Activated CD8-positive, alpha-beta T cell treated with anti-CD3 and anti-CD28 coated beads, Interleukin-2, amount 10 ng/mL, durations not matched to agents 7 days and 5 days (primary cell): ENCODE measurements at regions not wholly inside any gene's neighbourhood (a gene's known extent, or its start where the extent isn't known, plus 50 kb on each side); places are given as distances from the start of the nearest gene placed in this dataset.
"Not testable (repeated sequence)": the region's sequence is repeated elsewhere in the genome, so short reads cannot be mapped to it uniquely, and the experiment has no call there.

Experiments
- ATAC-seq: fragments of 150-1000 bp; cut with Tn5 transposase; one replicate; pipeline ENCODE4 v1.10.0; 2021; ENCODE audit warnings: moderate library complexity
- CTCF ChIA-PET: fragments of 350-600 bp; sonication (Branson Sonifier 250); formaldehyde crosslinking; loops from one replicate; lab custom pipeline; 2021; ENCODE audit warnings: antibody characterized with exemption; lab: Charles Lee
- POLR2A ChIA-PET: fragments of 350-600 bp; sonication (Branson Sonifier 250); formaldehyde crosslinking; loops from one replicate; lab custom pipeline; 2021; ENCODE audit warnings: antibody characterized with exemption; lab: Charles Lee
- DNase-seq: peaks from one replicate; pipeline ENCODE4 v3.0.0-alpha.2; 2020
- H3K27ac Mint-ChIP-seq: one replicate; pipeline ENCODE4 v1.8.0; 2021; ENCODE audit warnings: mild to moderate bottlenecking, mixed read lengths
- H3K27me3 Mint-ChIP-seq: one replicate; pipeline ENCODE4 v1.8.0; 2021; ENCODE audit warnings: low read depth, mixed read lengths
- H3K36me3 Mint-ChIP-seq: one replicate; pipeline ENCODE4 v1.8.0; 2021; ENCODE audit warnings: low read depth, mixed read lengths
- H3K4me1 Mint-ChIP-seq: one replicate; pipeline ENCODE4 v1.8.0; 2021; ENCODE audit warnings: low read depth, mixed read lengths
- H3K4me3 Mint-ChIP-seq: one replicate; pipeline ENCODE4 v1.8.0; 2021; ENCODE audit warnings: mild to moderate bottlenecking, mixed read lengths
- H3K9me3 Mint-ChIP-seq: one replicate; pipeline ENCODE4 v1.8.0; 2022; ENCODE audit warnings: mixed read lengths; ENCODE audit not compliant: insufficient read depth

- POLR2A ChIA-PET: no interaction called here
- no peaks in the 10 kb centered on the region for H3K36me3 Mint-ChIP-seq
- no peaks in the 10 kb centered on the region for H3K27me3 Mint-ChIP-seq
- H3K9me3 Mint-ChIP-seq: peaks cover 6% of the 10 kb centered on the region
- H3K27ac Mint-ChIP-seq: no peak overlapping the region
- DNase-seq (no peak), ATAC-seq (no peak)
- CTCF ChIA-PET: no interaction called here
- no peak overlapping the region for H3K4me3 Mint-ChIP-seq
- no peaks in the 10 kb centered on the region for H3K4me1 Mint-ChIP-seq
Observed at GRCh38 chrX:830532-830931, 199.9 kb downstream of the SHOX start.

- no peaks in the 10 kb centered on the region for H3K4me1 Mint-ChIP-seq
Observed at GRCh38 chrX:829145-829544, 198.6 kb downstream of the SHOX start.

GRCh38 chrX:828411-828959 lies 197.9 kb downstream of the SHOX start:
- ChIA-PET CTCF (no interaction called here), POLR2A (no interaction called here)
- H3K9me3 Mint-ChIP-seq: peaks cover 6% of the 10 kb centered on the region
- no peak for ATAC-seq
- DNase-seq: no peak
- no peaks in the 10 kb centered on the region for H3K27me3 Mint-ChIP-seq
- H3K36me3 Mint-ChIP-seq: no peaks in the 10 kb centered on the region
- H3K4me1 Mint-ChIP-seq: no peaks in the 10 kb centered on the region
- no peak overlapping the region for H3K4me3 Mint-ChIP-seq
- H3K27ac Mint-ChIP-seq: no peak overlapping the region

More at GRCh38 chrX:829145-829544, 198.6 kb downstream of the SHOX start:
- ChIA-PET CTCF (no interaction called here), POLR2A (no interaction called here)
- DNase-seq (no peak), ATAC-seq (no peak)
- no peak overlapping the region for H3K27ac Mint-ChIP-seq
- no peaks in the 10 kb centered on the region for H3K27me3 Mint-ChIP-seq
- no peaks in the 10 kb centered on the region for H3K36me3 Mint-ChIP-seq
- H3K9me3 Mint-ChIP-seq: peaks cover 6% of the 10 kb centered on the region
- no peak overlapping the region for H3K4me3 Mint-ChIP-seq

- no peak for DNase-seq
- ChIA-PET POLR2A (no interaction called here), CTCF (no interaction called here)
- Mint-ChIP-seq H3K4me1 (no peaks in the 10 kb centered on the region), H3K4me3 (no peak overlapping the region), H3K27me3 (no peaks in the 10 kb centered on the region), H3K36me3 (no peaks in the 10 kb centered on the region), H3K27ac (no peak overlapping the region), H3K9me3 (peaks cover 6% of the 10 kb centered on the region)
- ATAC-seq: no peak
Observed at GRCh38 chrX:826448-826847, 195.9 kb downstream of the SHOX start.

- no peak overlapping the region for H3K27ac Mint-ChIP-seq
- no peaks in the 10 kb centered on the region for H3K36me3 Mint-ChIP-seq
- no peaks in the 10 kb centered on the region for H3K4me1 Mint-ChIP-seq
- H3K4me3 Mint-ChIP-seq: no peak overlapping the region
- POLR2A ChIA-PET: no interaction called here
- ATAC-seq: no peak
- no peaks in the 10 kb centered on the region for H3K27me3 Mint-ChIP-seq
- peaks cover 3% of the 10 kb centered on the region for H3K9me3 Mint-ChIP-seq
- CTCF ChIA-PET: no interaction called here
- no peak for DNase-seq
Observed at GRCh38 chrX:825991-826390, 195.4 kb downstream of the SHOX start.

GRCh38 chrX:823073-823472 lies 192.5 kb downstream of the SHOX start:
- H3K4me1 Mint-ChIP-seq, H3K36me3 Mint-ChIP-seq, DNase-seq, H3K4me3 Mint-ChIP-seq, CTCF ChIA-PET, H3K27me3 Mint-ChIP-seq, ATAC-seq, H3K27ac Mint-ChIP-seq, H3K9me3 Mint-ChIP-seq, POLR2A ChIA-PET: not testable (repeated sequence)

GRCh38 chrX:821327-822107 lies 190.9 kb downstream of the SHOX start:
- Mint-ChIP-seq H3K9me3 (no peaks in the 10 kb centered on the region), H3K4me3 (no peak overlapping the region), H3K27me3 (no peaks in the 10 kb centered on the region), H3K27ac (no peak overlapping the region), H3K4me1 (no peaks in the 10 kb centered on the region), H3K36me3 (no peaks in the 10 kb centered on the region)
- DNase-seq: no peak
- ATAC-seq: no peak
- CTCF ChIA-PET: no interaction called here
- POLR2A ChIA-PET: no interaction called here

GRCh38 chrX:819684-820083 lies 189.1 kb downstream of the SHOX start:
- H3K36me3 Mint-ChIP-seq: no peaks in the 10 kb centered on the region
- no peaks in the 10 kb centered on the region for H3K27me3 Mint-ChIP-seq
- no peak overlapping the region for H3K27ac Mint-ChIP-seq
- CTCF ChIA-PET: no interaction called here
- H3K4me3 Mint-ChIP-seq: no peak overlapping the region
- DNase-seq (no peak), ATAC-seq (no peak)
- no peaks in the 10 kb centered on the region for H3K4me1 Mint-ChIP-seq
- H3K9me3 Mint-ChIP-seq: no peaks in the 10 kb centered on the region
- POLR2A ChIA-PET: no interaction called here

GRCh38 chrX:817759-818300 lies 187.2 kb downstream of the SHOX start:
- POLR2A ChIA-PET: no interaction called here
- H3K27me3 Mint-ChIP-seq: no peaks in the 10 kb centered on the region
- H3K27ac Mint-ChIP-seq: no peak overlapping the region
- H3K4me1 Mint-ChIP-seq: no peaks in the 10 kb centered on the region
- CTCF ChIA-PET: no interaction called here
- no peak for DNase-seq
- H3K9me3 Mint-ChIP-seq: no peaks in the 10 kb centered on the region
- H3K4me3 Mint-ChIP-seq: no peak overlapping the region
- ATAC-seq: no peak
- H3K36me3 Mint-ChIP-seq: no peaks in the 10 kb centered on the region

- H3K4me3 Mint-ChIP-seq, H3K27me3 Mint-ChIP-seq, POLR2A ChIA-PET, H3K4me1 Mint-ChIP-seq, ATAC-seq, CTCF ChIA-PET, H3K36me3 Mint-ChIP-seq, H3K27ac Mint-ChIP-seq, H3K9me3 Mint-ChIP-seq: not testable (repeated sequence)
- peak; percentile 31 for DNase-seq
Observed at GRCh38 chrX:817147-817546, 186.6 kb downstream of the SHOX start.

- DNase-seq (no peak), ATAC-seq (no peak)
- no peaks in the 10 kb centered on the region for H3K27me3 Mint-ChIP-seq
- H3K4me1 Mint-ChIP-seq: no peaks in the 10 kb centered on the region
- H3K9me3 Mint-ChIP-seq: no peaks in the 10 kb centered on the region
- CTCF ChIA-PET: no interaction called here
- no peak overlapping the region for H3K27ac Mint-ChIP-seq
- no peaks in the 10 kb centered on the region for H3K36me3 Mint-ChIP-seq
- no peak overlapping the region for H3K4me3 Mint-ChIP-seq
- POLR2A ChIA-PET: no interaction called here
Observed at GRCh38 chrX:816411-816810, 185.8 kb downstream of the SHOX start.

GRCh38 chrX:810186-810585 lies 179.6 kb downstream of the SHOX start:
- Mint-ChIP-seq H3K4me3 (no peak overlapping the region), H3K4me1 (no peaks in the 10 kb centered on the region), H3K27ac (no peak overlapping the region), H3K27me3 (peaks cover 2% of the 10 kb centered on the region), H3K9me3 (no peaks in the 10 kb centered on the region), H3K36me3 (no peaks in the 10 kb centered on the region)
- no peak for DNase-seq
- ChIA-PET CTCF (no interaction called here), POLR2A (no interaction called here)
- no peak for ATAC-seq
